ENCODE measurements at regions not wholly inside any gene's neighbourhood (a gene's known extent, or its start where the extent isn't known, plus 50 kb on each side); places are given as distances from the start of the nearest gene placed in this dataset.

DNA sequence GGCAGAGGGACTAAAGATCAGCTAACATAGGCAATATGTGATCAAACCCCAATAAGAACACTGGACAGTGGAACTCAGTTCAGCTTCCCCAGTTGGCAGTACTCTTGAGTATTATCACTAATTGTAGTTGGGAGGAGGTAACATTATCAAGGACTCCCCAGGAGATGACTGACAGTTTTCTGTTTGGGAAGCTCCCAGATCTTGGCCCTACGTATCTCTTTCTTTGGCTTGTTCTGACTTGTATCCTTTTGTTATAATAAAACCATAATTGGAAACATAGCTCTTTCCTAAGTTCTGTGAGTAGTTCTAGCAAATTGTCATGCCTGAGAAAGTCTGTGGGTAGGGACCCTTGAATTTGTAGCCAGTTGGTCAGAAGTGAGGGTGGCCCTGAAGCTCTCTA lies 316.4 kb downstream of the ZNF621 start:
- TF ChIP-seq, protein P1, sequence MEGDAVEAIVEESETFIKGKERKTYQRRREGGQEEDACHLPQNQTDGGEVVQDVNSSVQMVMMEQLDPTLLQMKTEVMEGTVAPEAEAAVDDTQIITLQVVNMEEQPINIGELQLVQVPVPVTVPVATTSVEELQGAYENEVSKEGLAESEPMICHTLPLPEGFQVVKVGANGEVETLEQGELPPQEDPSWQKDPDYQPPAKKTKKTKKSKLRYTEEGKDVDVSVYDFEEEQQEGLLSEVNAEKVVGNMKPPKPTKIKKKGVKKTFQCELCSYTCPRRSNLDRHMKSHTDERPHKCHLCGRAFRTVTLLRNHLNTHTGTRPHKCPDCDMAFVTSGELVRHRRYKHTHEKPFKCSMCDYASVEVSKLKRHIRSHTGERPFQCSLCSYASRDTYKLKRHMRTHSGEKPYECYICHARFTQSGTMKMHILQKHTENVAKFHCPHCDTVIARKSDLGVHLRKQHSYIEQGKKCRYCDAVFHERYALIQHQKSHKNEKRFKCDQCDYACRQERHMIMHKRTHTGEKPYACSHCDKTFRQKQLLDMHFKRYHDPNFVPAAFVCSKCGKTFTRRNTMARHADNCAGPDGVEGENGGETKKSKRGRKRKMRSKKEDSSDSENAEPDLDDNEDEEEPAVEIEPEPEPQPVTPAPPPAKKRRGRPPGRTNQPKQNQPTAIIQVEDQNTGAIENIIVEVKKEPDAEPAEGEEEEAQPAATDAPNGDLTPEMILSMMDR (IDR thresholded peaks at IDR 0.05 in 4 of 5, conservative IDR thresholded peaks at IDR 0.05 in 1 of 5) = no peak
- no peak for TF ChIP-seq POLR2A (IDR thresholded peaks at IDR 0.05)
